SK-N-SH (cell line): ENCODE measurements at regions not wholly inside any gene's neighbourhood (a gene's known extent, or its start where the extent isn't known, plus 50 kb on each side); places are given as distances from the start of the nearest gene placed in this dataset.

Source experiments
- CTCF ChIA-PET: fragments of 300-600, 350-600 bp; formaldehyde crosslinking; extraction: SDS; loops from one replicate; lab custom pipeline; 2021; lab: Yijun Ruan, JAX
- POLR2A ChIA-PET: fragments of 350-600 bp; sonication (Branson Sonifier 250); formaldehyde crosslinking; extraction: SDS; loops from one replicate; lab custom pipeline; 2020; ENCODE audit warnings: antibody characterized with exemption, inconsistent platforms; lab: Yijun Ruan, JAX
- DNase-seq: peaks from one replicate; pipeline ENCODE4 v3.0.0; 2012
- H2AFZ ChIP-seq: fragments of 200-600 bp; sonication (generic); 2 replicates; pipeline ENCODE4 v1.8.1; 2016; ENCODE audit warnings: antibody characterized with exemption, mild to moderate bottlenecking, low read depth
- H3F3A ChIP-seq: fragments of 200-600 bp; sonication (generic); replicated peaks from 2 replicates; pipeline ENCODE3; 2016; ENCODE audit warnings: antibody characterized with exemption, mild to moderate bottlenecking; ENCODE audit not compliant: insufficient read depth
- H3K27ac ChIP-seq, 2 experiments: fragments of 200-500 bp in 1 of 2; fragments of 200-600 bp in 1 of 2; sonication (Bioruptor generic) in 1 of 2; sonication (generic), shearing (Covaris generic) in 1 of 2; 2 replicates each; pipeline versions ENCODE4 v1.5.1 to v1.6.1; 2014 to 2016; ENCODE audit warnings: low read depth in 2 of 2, inconsistent platforms in 1 of 2, low read length in 1 of 2, mild to moderate bottlenecking in 1 of 2, mixed read lengths in 1 of 2
- H3K27me3 ChIP-seq: fragments of 200-600 bp; sonication (generic), shearing (Covaris generic); 2 replicates; pipeline ENCODE4 v1.6.1; 2016; ENCODE audit warnings: mixed run types; ENCODE audit not compliant: insufficient read depth
- H3K36me3 ChIP-seq, 2 experiments: fragments of 200-500 bp in 1 of 2; fragments of 200-600 bp in 1 of 2; sonication (Bioruptor generic) in 1 of 2; sonication (generic) in 1 of 2; replicated peaks in 1 of 2; 2 replicates each; pipeline versions ENCODE3 to v1.5.1; 2014 to 2016; ENCODE audit warnings: low read length in 1 of 2, mild to moderate bottlenecking in 1 of 2; ENCODE audit not compliant: insufficient read depth in 2 of 2, control insufficient read depth in 1 of 2
- H3K4me1 ChIP-seq, 2 experiments: fragments of 200-500 bp in 1 of 2; fragments of 200-600 bp in 1 of 2; sonication (Bioruptor generic) in 1 of 2; sonication (generic), shearing (Covaris generic) in 1 of 2; 2 replicates each; pipeline versions ENCODE4 v1.5.1 to v1.6.1; 2014 to 2016; ENCODE audit warnings: low read depth in 1 of 2, low read length in 1 of 2, mixed run types in 1 of 2; ENCODE audit not compliant: insufficient read depth in 2 of 2, control insufficient read depth in 1 of 2
- H3K4me2 ChIP-seq: fragments of 200-600 bp; sonication (generic), shearing (Covaris generic); 2 replicates; pipeline ENCODE4 v1.6.1; 2017; ENCODE audit warnings: mixed run types
- H3K4me3 ChIP-seq, 2 experiments: fragments of 200-500 bp in 1 of 2; fragments of 200-600 bp in 1 of 2; sonication (Bioruptor generic) in 1 of 2; sonication (generic), shearing (Covaris generic) in 1 of 2; 2 replicates each; pipeline versions ENCODE4 v1.5.1 to v1.8.1; 2014 to 2016; ENCODE audit warnings: low read depth in 2 of 2, inconsistent platforms in 1 of 2, low read length in 1 of 2, mild to moderate bottlenecking in 1 of 2, mixed read lengths in 1 of 2, moderate library complexity in 1 of 2
- H3K79me2 ChIP-seq: fragments of 200-600 bp; sonication (generic); 2 replicates; pipeline ENCODE4 v1.8.1; 2017; ENCODE audit warnings: mild to moderate bottlenecking; ENCODE audit not compliant: insufficient read depth
- H3K9ac ChIP-seq: fragments of 200-600 bp; sonication (generic); 2 replicates; pipeline ENCODE4 v1.6.1; 2017; ENCODE audit warnings: mixed run types
- H3K9me2 ChIP-seq: fragments of 200-600 bp; sonication (generic); 2 replicates; pipeline ENCODE4 v1.6.1; 2017; ENCODE audit warnings: mixed run types
- H3K9me3 ChIP-seq: fragments of 200-600 bp; sonication (generic); 2 replicates; pipeline ENCODE4 v1.6.1; 2017; ENCODE audit warnings: mixed run types, mild to moderate bottlenecking, moderate library complexity
- H4K20me1 ChIP-seq: fragments of 200-600 bp; sonication (generic); 2 replicates; pipeline ENCODE4 v1.6.1; 2017; ENCODE audit warnings: mild to moderate bottlenecking, mixed run types; ENCODE audit not compliant: insufficient read depth
- EP300 ChIP-seq, 2 experiments: IDR thresholded peaks; 2 replicates each; pipeline versions ENCODE4 v1.4.0 to v1.6.1; 2012; ENCODE audit warnings: borderline replicate concordance in 1 of 2, low read depth in 1 of 2, low read length in 1 of 2
- FOSL2 ChIP-seq: IDR thresholded peaks from 2 replicates; pipeline ENCODE4 v1.4.0; 2012; ENCODE audit warnings: low read depth, mild to moderate bottlenecking, moderate library complexity, borderline replicate concordance
- RCOR1 ChIP-seq: fragments of 150-350 bp; IDR thresholded peaks from 2 replicates; pipeline ENCODE4 v1.6.1; 2017; ENCODE audit warnings: antibody characterized with exemption, low read length
- RXRA ChIP-seq: IDR thresholded peaks from 2 replicates; pipeline ENCODE4 v1.4.0; 2012; ENCODE audit warnings: low read depth, mild to moderate bottlenecking, borderline replicate concordance
- SMC3 ChIP-seq: IDR thresholded peaks from 2 replicates; pipeline ENCODE4 v1.6.1; 2012; ENCODE audit warnings: low read depth, low read length, improper control_type of control experiment
- TCF12 ChIP-seq: IDR thresholded peaks from 2 replicates; pipeline ENCODE4 v1.4.0; 2012
- YY1 ChIP-seq: IDR thresholded peaks from 2 replicates; pipeline ENCODE4 v1.4.0; 2012; ENCODE audit warnings: low read depth, mild to moderate bottlenecking
- WGBS: methylation state at CpG from one replicate; pipeline ENCODE4 v1.1.6; 2017; ENCODE audit warnings: low lambda C conversion rate; 5-methylcytosine and 5-hydroxymethylcytosine counted together

GRCh38 chr2:144170179-144170578 is 349.7 kb downstream of the ZEB2 start:
- H2AFZ ChIP-seq, result no peak overlapping the region
- no peaks in the 10 kb centered on the region for H3K79me2 ChIP-seq
- no peaks in the 10 kb centered on the region for H3K4me1 ChIP-seq
- TF ChIP-seq SMC3 (no peak), RCOR1 (no peak), YY1 (no peak)
- H3K9me2 ChIP-seq, result no peaks in the 10 kb centered on the region; the same call in 1 of the 2 replicates
- H3K9ac ChIP-seq, result no peak overlapping the region
- H3K27me3 ChIP-seq, result no peaks in the 10 kb centered on the region
- ChIA-PET POLR2A (no interaction called here), CTCF (no interaction called here)
- H3F3A ChIP-seq, result peaks cover 8% of the 10 kb centered on the region
- H3K36me3 ChIP-seq, result no peaks in the 10 kb centered on the region
- H3K4me3 ChIP-seq, result no peak overlapping the region
- no peak overlapping the region for H3K4me2 ChIP-seq
- H4K20me1 ChIP-seq, result no peaks in the 10 kb centered on the region
- no peak for DNase-seq
- H3K9me3 ChIP-seq, result no peaks in the 10 kb centered on the region
- 100% methylated on average over 1 of the region's 1 CpG for WGBS
- no peak overlapping the region for H3K27ac ChIP-seq

GRCh38 chr2:144166743-144167142 is 353.2 kb downstream of the ZEB2 start:
- Histone ChIP-seq H3K9me2 (no peaks in the 10 kb centered on the region; the same call in 1 of the 2 replicates), H3F3A (peaks cover 8% of the 10 kb centered on the region), H2AFZ (no peak overlapping the region), H3K36me3 (no peaks in the 10 kb centered on the region), H4K20me1 (no peaks in the 10 kb centered on the region), H3K27me3 (no peaks in the 10 kb centered on the region), H3K9me3 (no peaks in the 10 kb centered on the region), H3K4me3 (no peak overlapping the region), H3K79me2 (no peaks in the 10 kb centered on the region), H3K4me1 (no peaks in the 10 kb centered on the region), H3K27ac (no peak overlapping the region), H3K9ac (no peak overlapping the region)
- CTCF ChIA-PET, result no interaction called here
- POLR2A ChIA-PET, result no interaction called here
- TF ChIP-seq RXRA (no peak), EP300 (IDR thresholded peaks at IDR 0.05; ENCODE audit: borderline replicate concordance in 1 of 2, low read depth in 1 of 2, low read length in 1 of 2) (no peak), FOSL2 (no peak)
- TF ChIP-seq, all 33 proteins: peak for 0
- no peak overlapping the region for H3K4me2 ChIP-seq
- DNase-seq, result no peak

GRCh38 chr2:144165599-144166250 is 354.2 kb downstream of the ZEB2 start:
- H3K4me1 ChIP-seq, result no peaks in the 10 kb centered on the region
- 13% methylated on average over 1 of the region's 1 CpG for WGBS
- no peak overlapping the region for H2AFZ ChIP-seq
- ChIA-PET POLR2A (no interaction called here), CTCF (no interaction called here)
- H3K9ac ChIP-seq, result no peak overlapping the region
- H3K9me2 ChIP-seq, result no peaks in the 10 kb centered on the region; the same call in 1 of the 2 replicates
- H3K4me3 ChIP-seq, result no peak overlapping the region
- DNase-seq, result no peak
- H4K20me1 ChIP-seq, result no peaks in the 10 kb centered on the region
- no peaks in the 10 kb centered on the region for H3K79me2 ChIP-seq
- no peak overlapping the region for H3K4me2 ChIP-seq
- no peaks in the 10 kb centered on the region for H3K36me3 ChIP-seq
- H3F3A ChIP-seq, result peaks cover 8% of the 10 kb centered on the region
- 0 out of 2 replicates have a peak, but pooled peaks have one; percentile 19 for TF ChIP-seq TCF12
- peak; percentile 19; the same call in 1 of the 2 replicates for TF ChIP-seq FOSL2
- no peak for TF ChIP-seq SMC3
- H3K27me3 ChIP-seq, result no peaks in the 10 kb centered on the region
- no peaks in the 10 kb centered on the region for H3K9me3 ChIP-seq
- no peak overlapping the region; a peak in 1 of 4 replicates for H3K27ac ChIP-seq
